ENCODE measurements at regions not wholly inside any gene's neighbourhood (a gene's known extent, or its start where the extent isn't known, plus 50 kb on each side); places are given as distances from the start of the nearest gene placed in this dataset.
A peak's percentile ranks its signal among the peaks of the same experiment; 100 is the strongest.

DNA sequence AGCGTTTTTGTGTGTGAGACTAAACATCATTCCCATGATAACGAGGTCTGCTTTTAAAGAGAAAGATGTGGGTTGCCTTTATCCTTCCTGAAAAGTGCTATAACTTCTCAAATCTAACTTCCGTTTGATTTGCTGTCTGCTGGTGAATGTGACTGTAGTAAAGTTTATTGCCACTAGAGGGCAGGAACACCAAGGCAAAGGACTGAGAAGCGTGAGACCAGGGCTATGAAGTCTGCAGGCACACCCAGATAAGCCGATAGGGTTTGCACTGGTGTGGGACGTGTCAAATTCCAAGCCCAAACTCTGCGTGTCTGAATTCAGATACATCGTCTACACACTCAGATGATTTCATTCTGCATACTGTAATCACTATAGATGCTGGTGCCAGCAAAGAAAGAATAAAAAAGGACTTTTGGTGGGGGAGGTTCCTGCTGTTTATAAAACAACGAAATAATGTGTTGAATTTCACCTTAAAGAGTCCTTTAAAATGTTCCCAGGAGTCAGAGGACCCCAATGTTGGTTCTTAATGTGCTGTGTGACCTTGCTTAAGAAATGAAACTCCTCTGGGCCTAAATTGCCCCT is 87.2 kb downstream of the PTTG1 start:
- peak; percentile 69 for DNase-seq

DNA sequence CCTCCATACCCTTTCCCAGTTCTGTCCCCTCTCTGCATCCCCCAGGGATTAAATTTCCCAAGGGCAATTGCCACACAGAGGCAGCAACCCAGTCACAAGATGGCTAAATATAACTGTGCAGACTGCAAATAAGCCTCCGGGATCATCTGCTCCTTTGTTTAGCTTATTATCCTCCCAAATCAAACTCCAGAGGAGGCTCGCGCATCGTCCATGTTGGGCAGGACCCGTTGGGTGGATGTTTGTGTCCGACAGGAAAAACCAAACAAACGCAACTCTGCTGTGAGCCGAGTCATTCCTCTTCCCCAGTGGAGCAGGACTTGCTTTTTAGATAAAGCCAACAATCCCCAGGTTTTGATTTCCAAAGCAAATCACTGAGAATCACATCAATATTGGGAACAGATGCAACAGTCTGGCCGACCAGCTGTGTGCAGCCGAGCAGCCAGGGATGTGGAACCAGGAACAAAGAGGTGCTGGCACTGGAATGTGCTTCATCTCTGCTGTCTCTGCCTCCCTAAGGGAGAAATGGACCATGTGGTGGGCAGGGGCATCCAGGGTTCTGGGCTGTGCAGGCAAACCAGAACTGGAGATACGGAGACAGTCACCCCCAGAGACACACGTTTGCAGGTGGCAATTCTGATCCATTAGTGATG is 89.8 kb downstream of the PTTG1 start:
- Mint-ChIP-seq H3K4me3 (no peak overlapping the region), H3K9me3 (no peaks in the 10 kb centered on the region), H3K36me3 (ENCODE audit: low read depth) (no peaks in the 10 kb centered on the region), H3K27ac (no peak overlapping the region), H3K27me3 (peaks cover 4% of the 10 kb centered on the region), H3K4me1 (ENCODE audit: low read depth) (peaks cover 25% of the 10 kb centered on the region)
- TF ChIP-seq, protein P1, sequence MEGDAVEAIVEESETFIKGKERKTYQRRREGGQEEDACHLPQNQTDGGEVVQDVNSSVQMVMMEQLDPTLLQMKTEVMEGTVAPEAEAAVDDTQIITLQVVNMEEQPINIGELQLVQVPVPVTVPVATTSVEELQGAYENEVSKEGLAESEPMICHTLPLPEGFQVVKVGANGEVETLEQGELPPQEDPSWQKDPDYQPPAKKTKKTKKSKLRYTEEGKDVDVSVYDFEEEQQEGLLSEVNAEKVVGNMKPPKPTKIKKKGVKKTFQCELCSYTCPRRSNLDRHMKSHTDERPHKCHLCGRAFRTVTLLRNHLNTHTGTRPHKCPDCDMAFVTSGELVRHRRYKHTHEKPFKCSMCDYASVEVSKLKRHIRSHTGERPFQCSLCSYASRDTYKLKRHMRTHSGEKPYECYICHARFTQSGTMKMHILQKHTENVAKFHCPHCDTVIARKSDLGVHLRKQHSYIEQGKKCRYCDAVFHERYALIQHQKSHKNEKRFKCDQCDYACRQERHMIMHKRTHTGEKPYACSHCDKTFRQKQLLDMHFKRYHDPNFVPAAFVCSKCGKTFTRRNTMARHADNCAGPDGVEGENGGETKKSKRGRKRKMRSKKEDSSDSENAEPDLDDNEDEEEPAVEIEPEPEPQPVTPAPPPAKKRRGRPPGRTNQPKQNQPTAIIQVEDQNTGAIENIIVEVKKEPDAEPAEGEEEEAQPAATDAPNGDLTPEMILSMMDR (IDR thresholded peaks at IDR 0.05): no peak
- intact Hi-C loops (cut with micrococcal nuclease): no loop called here
- ChIA-PET POLR2A (no interaction called here), CTCF (interaction anchor here (7.1 kb wide), 1 partner anchor 71 kb away, joined by 156 read pairs; no protein-coding TSS in a partner anchor)
- ATAC-seq (no peak), DNase-seq (no peak)

More for the DNA sequence above, 87.2 kb downstream of the PTTG1 start:
- CTCF ChIA-PET: interaction anchor here (0.5 to 7.1 kb wide), 15 partner anchors 8 to 258 kb away, joined by 3 to 156 read pairs (median 4); no protein-coding TSS in a partner anchor
- peak; percentile 88 for ATAC-seq
- Mint-ChIP-seq H3K4me1 (ENCODE audit: low read depth) (peaks cover 33% of the 10 kb centered on the region), H3K9me3 (no peaks in the 10 kb centered on the region), H3K27me3 (peaks cover 1% of the 10 kb centered on the region), H3K36me3 (ENCODE audit: low read depth) (no peaks in the 10 kb centered on the region), H3K4me3 (no peak overlapping the region), H3K27ac (peak overlapping the region; percentile 53)
- POLR2A ChIA-PET: interaction anchor here (3.1 kb wide), 1 partner anchor 70 kb away, joined by 12 read pairs; no protein-coding TSS in a partner anchor
- TF ChIP-seq, protein P1 (IDR thresholded peaks at IDR 0.05): peak; percentile 73
- intact Hi-C loops (cut with micrococcal nuclease): loop anchor here (5.0 kb wide), 2 partner anchors 42 to 278 kb away; no protein-coding TSS in a partner anchor

Data from activated CD8-positive, alpha-beta T cell treated with anti-CD3 and anti-CD28 coated beads for 36 hours (primary cell).